ENCODE measurements at regions not wholly inside any gene's neighbourhood (a gene's known extent, or its start where the extent isn't known, plus 50 kb on each side); places are given as distances from the start of the nearest gene placed in this dataset.

DNA sequence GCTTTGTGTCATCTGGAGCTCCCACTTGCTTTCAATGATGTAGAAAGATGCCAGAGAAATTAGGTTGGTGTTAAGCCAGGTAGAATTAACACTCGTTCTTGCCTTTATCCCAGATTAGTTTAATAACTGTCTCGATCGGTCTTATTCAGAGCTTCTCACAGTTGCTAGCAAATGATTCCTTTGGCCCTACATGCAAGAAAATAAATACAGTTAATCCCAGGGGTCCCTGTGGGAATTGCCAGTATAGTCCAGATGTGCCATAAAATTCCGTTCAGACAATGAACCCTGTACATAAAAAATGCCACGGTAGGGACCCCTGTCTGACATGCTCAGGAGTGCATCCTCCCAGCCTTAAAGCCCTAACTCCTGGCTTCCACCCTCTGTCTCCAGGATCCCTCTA, 207.5 kb downstream of the ARHGAP12 start:
- Histone ChIP-seq H3K27ac (ENCODE audit: low read depth in 1 of 2, low read length in 2 of 2) (no peak overlapping the region), H3K36me3 (ENCODE audit: control insufficient read depth in 4 of 4, insufficient read depth in 3 of 4, low read depth in 1 of 4, low read length in 3 of 4) (no peaks in the 10 kb centered on the region), H3K27me3 (ENCODE audit: control insufficient read depth in 4 of 4, insufficient read depth in 4 of 4, low read length in 3 of 4) (no peaks in the 10 kb centered on the region), H3K9ac (ENCODE audit: low read depth in 1 of 2, low read length in 2 of 2) (no peak overlapping the region), H3K9me3 (ENCODE audit: control insufficient read depth in 4 of 4, low read length in 3 of 4) (no peaks in the 10 kb centered on the region), H3K4me1 (ENCODE audit: control insufficient read depth in 4 of 4, insufficient read depth in 4 of 4, low read length in 3 of 4) (no peaks in the 10 kb centered on the region), H3K4me3 (ENCODE audit: low read depth in 1 of 3, low read length in 3 of 3) (no peak overlapping the region)
- 91% methylated on average over 5 of the region's 5 CpGs for WGBS
- TF ChIP-seq GABPA (IDR thresholded peaks at IDR 0.05 in 1 of 2, conservative IDR thresholded peaks at IDR 0.05 in 1 of 2) (no peak), EGR1 (IDR thresholded peaks at IDR 0.05; ENCODE audit: low read depth in 2 of 2) (no peak), TAF1 (conservative IDR thresholded peaks at IDR 0.05) (no peak), RXRA (IDR thresholded peaks at IDR 0.05) (no peak), HNF4A (conservative IDR thresholded peaks at IDR 0.05) (no peak), FOXA1 (IDR thresholded peaks at IDR 0.05) (no peak), JUND (IDR thresholded peaks at IDR 0.05) (no peak), FOXA2 (IDR thresholded peaks at IDR 0.05) (no peak), NR2F2 (IDR thresholded peaks at IDR 0.05) (no peak), SP1 (IDR thresholded peaks at IDR 0.05) (no peak), YY1 (IDR thresholded peaks at IDR 0.05) (no peak), RAD21 (IDR thresholded peaks at IDR 0.05) (no peak), HNF4G (IDR thresholded peaks at IDR 0.05) (no peak)
- TF ChIP-seq, protein P1, sequence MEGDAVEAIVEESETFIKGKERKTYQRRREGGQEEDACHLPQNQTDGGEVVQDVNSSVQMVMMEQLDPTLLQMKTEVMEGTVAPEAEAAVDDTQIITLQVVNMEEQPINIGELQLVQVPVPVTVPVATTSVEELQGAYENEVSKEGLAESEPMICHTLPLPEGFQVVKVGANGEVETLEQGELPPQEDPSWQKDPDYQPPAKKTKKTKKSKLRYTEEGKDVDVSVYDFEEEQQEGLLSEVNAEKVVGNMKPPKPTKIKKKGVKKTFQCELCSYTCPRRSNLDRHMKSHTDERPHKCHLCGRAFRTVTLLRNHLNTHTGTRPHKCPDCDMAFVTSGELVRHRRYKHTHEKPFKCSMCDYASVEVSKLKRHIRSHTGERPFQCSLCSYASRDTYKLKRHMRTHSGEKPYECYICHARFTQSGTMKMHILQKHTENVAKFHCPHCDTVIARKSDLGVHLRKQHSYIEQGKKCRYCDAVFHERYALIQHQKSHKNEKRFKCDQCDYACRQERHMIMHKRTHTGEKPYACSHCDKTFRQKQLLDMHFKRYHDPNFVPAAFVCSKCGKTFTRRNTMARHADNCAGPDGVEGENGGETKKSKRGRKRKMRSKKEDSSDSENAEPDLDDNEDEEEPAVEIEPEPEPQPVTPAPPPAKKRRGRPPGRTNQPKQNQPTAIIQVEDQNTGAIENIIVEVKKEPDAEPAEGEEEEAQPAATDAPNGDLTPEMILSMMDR (IDR thresholded peaks at IDR 0.05; ENCODE audit: low read depth, low read length, missing input control): no peak
- TF ChIP-seq, protein P2, sequence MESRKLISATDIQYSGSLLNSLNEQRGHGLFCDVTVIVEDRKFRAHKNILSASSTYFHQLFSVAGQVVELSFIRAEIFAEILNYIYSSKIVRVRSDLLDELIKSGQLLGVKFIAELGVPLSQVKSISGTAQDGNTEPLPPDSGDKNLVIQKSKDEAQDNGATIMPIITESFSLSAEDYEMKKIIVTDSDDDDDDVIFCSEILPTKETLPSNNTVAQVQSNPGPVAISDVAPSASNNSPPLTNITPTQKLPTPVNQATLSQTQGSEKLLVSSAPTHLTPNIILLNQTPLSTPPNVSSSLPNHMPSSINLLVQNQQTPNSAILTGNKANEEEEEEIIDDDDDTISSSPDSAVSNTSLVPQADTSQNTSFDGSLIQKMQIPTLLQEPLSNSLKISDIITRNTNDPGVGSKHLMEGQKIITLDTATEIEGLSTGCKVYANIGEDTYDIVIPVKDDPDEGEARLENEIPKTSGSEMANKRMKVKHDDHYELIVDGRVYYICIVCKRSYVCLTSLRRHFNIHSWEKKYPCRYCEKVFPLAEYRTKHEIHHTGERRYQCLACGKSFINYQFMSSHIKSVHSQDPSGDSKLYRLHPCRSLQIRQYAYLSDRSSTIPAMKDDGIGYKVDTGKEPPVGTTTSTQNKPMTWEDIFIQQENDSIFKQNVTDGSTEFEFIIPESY (IDR thresholded peaks at IDR 0.05): no peak
- TF ChIP-seq, protein P3, sequence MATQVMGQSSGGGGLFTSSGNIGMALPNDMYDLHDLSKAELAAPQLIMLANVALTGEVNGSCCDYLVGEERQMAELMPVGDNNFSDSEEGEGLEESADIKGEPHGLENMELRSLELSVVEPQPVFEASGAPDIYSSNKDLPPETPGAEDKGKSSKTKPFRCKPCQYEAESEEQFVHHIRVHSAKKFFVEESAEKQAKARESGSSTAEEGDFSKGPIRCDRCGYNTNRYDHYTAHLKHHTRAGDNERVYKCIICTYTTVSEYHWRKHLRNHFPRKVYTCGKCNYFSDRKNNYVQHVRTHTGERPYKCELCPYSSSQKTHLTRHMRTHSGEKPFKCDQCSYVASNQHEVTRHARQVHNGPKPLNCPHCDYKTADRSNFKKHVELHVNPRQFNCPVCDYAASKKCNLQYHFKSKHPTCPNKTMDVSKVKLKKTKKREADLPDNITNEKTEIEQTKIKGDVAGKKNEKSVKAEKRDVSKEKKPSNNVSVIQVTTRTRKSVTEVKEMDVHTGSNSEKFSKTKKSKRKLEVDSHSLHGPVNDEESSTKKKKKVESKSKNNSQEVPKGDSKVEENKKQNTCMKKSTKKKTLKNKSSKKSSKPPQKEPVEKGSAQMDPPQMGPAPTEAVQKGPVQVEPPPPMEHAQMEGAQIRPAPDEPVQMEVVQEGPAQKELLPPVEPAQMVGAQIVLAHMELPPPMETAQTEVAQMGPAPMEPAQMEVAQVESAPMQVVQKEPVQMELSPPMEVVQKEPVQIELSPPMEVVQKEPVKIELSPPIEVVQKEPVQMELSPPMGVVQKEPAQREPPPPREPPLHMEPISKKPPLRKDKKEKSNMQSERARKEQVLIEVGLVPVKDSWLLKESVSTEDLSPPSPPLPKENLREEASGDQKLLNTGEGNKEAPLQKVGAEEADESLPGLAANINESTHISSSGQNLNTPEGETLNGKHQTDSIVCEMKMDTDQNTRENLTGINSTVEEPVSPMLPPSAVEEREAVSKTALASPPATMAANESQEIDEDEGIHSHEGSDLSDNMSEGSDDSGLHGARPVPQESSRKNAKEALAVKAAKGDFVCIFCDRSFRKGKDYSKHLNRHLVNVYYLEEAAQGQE (IDR thresholded peaks at IDR 0.05): no peak
- TF ChIP-seq, protein P4, sequence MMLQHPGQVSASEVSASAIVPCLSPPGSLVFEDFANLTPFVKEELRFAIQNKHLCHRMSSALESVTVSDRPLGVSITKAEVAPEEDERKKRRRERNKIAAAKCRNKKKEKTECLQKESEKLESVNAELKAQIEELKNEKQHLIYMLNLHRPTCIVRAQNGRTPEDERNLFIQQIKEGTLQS (IDR thresholded peaks at IDR 0.05): no peak
- TF ChIP-seq, protein P5, sequence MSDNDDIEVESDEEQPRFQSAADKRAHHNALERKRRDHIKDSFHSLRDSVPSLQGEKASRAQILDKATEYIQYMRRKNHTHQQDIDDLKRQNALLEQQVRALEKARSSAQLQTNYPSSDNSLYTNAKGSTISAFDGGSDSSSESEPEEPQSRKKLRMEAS (IDR thresholded peaks at IDR 0.05): no peak
- DNase-seq (ENCODE audit: low spot score): no peak
